ENCODE measurements at regions not wholly inside any gene's neighbourhood (a gene's known extent, or its start where the extent isn't known, plus 50 kb on each side); places are given as distances from the start of the nearest gene placed in this dataset.
"Not testable (repeated sequence)": the region's sequence is repeated elsewhere in the genome, so short reads cannot be mapped to it uniquely, and the experiment has no call there.

DNA sequence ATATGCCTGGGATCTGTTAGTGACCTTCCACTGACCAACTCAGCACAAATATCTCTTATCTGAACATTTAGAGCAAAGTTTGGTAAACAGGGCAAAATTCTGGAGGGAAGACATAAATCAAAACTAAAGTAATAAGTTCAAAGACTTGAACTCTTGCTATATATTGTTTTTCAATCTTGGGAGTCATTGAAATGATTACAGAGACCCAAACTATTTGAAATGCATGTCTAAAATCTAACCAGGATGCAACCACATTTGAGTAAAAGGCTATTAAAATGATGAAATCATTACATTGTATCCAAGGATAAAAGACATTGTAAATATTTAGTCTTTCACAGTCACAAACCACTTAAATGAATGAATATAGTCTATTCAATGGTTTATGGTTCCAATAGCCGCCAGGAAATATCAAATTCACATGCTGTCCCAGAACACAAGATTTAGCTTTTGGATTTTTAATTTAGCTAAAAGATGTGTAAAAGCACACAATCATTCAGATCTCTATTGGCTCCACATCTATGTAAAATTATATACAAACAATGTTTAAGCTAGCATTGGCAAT lies 256.6 kb upstream of the EPHA7 start:
- intact Hi-C loops (cut with DNase I): no loop called here

DNA sequence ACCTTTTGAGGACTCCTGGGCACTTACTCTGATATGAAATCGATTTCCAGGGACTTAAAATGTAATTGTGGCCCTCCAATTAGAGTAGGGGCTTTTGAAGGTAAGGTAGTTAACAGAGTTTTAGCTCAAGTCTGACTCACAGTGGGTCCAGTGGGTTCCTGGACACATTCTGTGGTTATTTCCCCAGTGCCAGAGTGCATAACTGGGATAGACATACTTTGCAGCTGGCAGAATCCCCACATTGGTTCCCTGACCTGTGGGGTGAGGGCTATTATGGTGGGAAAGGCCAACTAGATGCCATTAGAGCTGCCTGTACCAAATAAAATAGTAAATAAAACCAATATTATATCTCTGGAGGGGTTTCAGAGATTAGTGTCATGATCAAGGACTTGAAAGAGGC lies 243.8 kb upstream of the EPHA7 start:
- DNase-seq (ENCODE audit: low spot score in 2 of 2): no peak
- Histone ChIP-seq H3K27me3 (no peaks in the 10 kb centered on the region), H3K4me1 (no peaks in the 10 kb centered on the region), H3K9me3 (no peaks in the 10 kb centered on the region), H3K4me3 (no peak overlapping the region), H3K36me3 (no peaks in the 10 kb centered on the region), H3K27ac (no peak overlapping the region)
- TF ChIP-seq, protein P1, sequence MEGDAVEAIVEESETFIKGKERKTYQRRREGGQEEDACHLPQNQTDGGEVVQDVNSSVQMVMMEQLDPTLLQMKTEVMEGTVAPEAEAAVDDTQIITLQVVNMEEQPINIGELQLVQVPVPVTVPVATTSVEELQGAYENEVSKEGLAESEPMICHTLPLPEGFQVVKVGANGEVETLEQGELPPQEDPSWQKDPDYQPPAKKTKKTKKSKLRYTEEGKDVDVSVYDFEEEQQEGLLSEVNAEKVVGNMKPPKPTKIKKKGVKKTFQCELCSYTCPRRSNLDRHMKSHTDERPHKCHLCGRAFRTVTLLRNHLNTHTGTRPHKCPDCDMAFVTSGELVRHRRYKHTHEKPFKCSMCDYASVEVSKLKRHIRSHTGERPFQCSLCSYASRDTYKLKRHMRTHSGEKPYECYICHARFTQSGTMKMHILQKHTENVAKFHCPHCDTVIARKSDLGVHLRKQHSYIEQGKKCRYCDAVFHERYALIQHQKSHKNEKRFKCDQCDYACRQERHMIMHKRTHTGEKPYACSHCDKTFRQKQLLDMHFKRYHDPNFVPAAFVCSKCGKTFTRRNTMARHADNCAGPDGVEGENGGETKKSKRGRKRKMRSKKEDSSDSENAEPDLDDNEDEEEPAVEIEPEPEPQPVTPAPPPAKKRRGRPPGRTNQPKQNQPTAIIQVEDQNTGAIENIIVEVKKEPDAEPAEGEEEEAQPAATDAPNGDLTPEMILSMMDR (IDR thresholded peaks at IDR 0.05): no peak
- intact Hi-C loops (cut with DNase I): no loop called here

More for the DNA sequence above, 256.6 kb upstream of the EPHA7 start:
- no peaks in the 10 kb centered on the region for H3K4me1 ChIP-seq
- no peak overlapping the region for H3K27ac ChIP-seq
- DNase-seq (ENCODE audit: low spot score in 2 of 2): no peak
- TF ChIP-seq, protein P1 (IDR thresholded peaks at IDR 0.05): no peak
- no peaks in the 10 kb centered on the region for H3K9me3 ChIP-seq
- H3K36me3 ChIP-seq: no peaks in the 10 kb centered on the region
- H3K27me3 ChIP-seq: no peaks in the 10 kb centered on the region
- no peak overlapping the region for H3K4me3 ChIP-seq

DNA sequence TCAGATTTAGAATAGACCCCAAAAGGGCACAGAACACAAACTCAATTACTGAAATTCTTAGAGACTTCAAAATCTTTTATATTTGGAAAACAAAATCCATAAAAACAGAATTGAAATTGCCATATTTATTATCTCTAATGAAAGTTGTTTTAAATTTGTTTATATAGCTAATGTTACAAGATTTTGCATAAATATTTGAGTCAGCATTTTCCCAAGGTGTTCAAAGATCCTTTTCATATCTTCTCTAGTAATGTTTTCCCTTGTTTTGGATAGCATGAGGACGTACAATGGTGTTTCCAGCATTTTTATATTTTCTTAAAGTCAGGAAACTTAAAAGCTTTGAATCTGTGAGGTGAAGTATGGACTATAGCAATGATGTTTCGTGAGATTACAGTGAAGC lies 235.2 kb upstream of the EPHA7 start:
- intact Hi-C loops (cut with DNase I): no loop called here
- Histone ChIP-seq H3K36me3 (no peaks in the 10 kb centered on the region), H3K27ac (no peak overlapping the region), H3K27me3 (no peaks in the 10 kb centered on the region), H3K4me3 (no peak overlapping the region), H3K4me1 (no peaks in the 10 kb centered on the region), H3K9me3 (no peaks in the 10 kb centered on the region)
- no peak for DNase-seq (ENCODE audit: low spot score in 2 of 2)
- TF ChIP-seq, protein P1 (IDR thresholded peaks at IDR 0.05): no peak

- H3K4me3 ChIP-seq: no peak overlapping the region
- intact Hi-C loops (cut with DNase I): no loop called here
- H3K4me1 ChIP-seq: no peaks in the 10 kb centered on the region
- H3K27ac ChIP-seq: no peak overlapping the region
- no peaks in the 10 kb centered on the region for H3K36me3 ChIP-seq
- no peaks in the 10 kb centered on the region for H3K9me3 ChIP-seq
- TF ChIP-seq, protein P1 (IDR thresholded peaks at IDR 0.05): no peak
- H3K27me3 ChIP-seq: no peaks in the 10 kb centered on the region
- DNase-seq (ENCODE audit: low spot score in 2 of 2): no peak
Observed at GRCh38 chr6:93644611-93645010, 225.3 kb upstream of the EPHA7 start.

DNA sequence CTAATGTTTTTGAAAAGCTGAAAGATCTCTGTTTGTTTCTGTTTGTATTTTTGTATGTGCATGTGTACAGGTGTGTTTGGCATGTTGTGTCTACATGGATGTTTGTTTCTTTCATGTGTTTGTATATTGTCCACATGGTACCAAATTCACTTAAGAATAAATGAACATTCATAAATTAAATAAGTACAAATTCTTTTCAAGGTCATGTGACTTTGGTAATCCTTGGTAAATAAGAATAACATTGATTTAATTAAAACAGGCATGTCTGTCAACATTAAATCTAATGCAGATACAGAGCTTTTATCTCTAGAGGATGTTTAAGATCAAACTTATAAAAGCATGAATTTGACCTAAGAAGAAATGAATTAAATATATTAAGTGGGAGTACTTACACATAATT lies 219.8 kb upstream of the EPHA7 start:
- H3K27ac ChIP-seq: no peak overlapping the region
- no peak overlapping the region for H3K4me3 ChIP-seq
- no peaks in the 10 kb centered on the region for H3K36me3 ChIP-seq
- intact Hi-C loops (cut with DNase I): no loop called here
- H3K9me3 ChIP-seq: no peaks in the 10 kb centered on the region
- TF ChIP-seq, protein P1 (IDR thresholded peaks at IDR 0.05): no peak
- H3K27me3 ChIP-seq: no peaks in the 10 kb centered on the region
- H3K4me1 ChIP-seq: no peaks in the 10 kb centered on the region
- no peak for DNase-seq (ENCODE audit: low spot score in 2 of 2)

GRCh38 chr6:93636987-93637664 lies 217.8 kb upstream of the EPHA7 start:
- H3K36me3 ChIP-seq; H3K4me3 ChIP-seq; intact Hi-C loops (cut with DNase I); H3K27me3 ChIP-seq; H3K27ac ChIP-seq; H3K9me3 ChIP-seq; DNase-seq (ENCODE audit: low spot score in 2 of 2); H3K4me1 ChIP-seq: not testable (repeated sequence)

All from ascending aorta (tissue), 2 donors.